Colonic mucosa (tissue), 4 donors: ENCODE measurements at regions not wholly inside any gene's neighbourhood (a gene's known extent, or its start where the extent isn't known, plus 50 kb on each side); places are given as distances from the start of the nearest gene placed in this dataset.
A peak's percentile ranks its signal among the peaks of the same experiment; 100 is the strongest.
"Not testable (repeated sequence)": the region's sequence is repeated elsewhere in the genome, so short reads cannot be mapped to it uniquely, and the experiment has no call there.

ENCODE experiments used
- DNase-seq: peaks from one replicate; pipeline ENCODE4 v3.0.0-alpha.2; 2020
- H3K27ac ChIP-seq: fragments of 200-600 bp; one replicate; pipeline ENCODE4 v1.8.0; 2021
- H3K27me3 ChIP-seq: fragments of 200-600 bp; one replicate; pipeline ENCODE4 v1.8.0; 2021
- H3K36me3 ChIP-seq: fragments of 200-600 bp; one replicate; pipeline ENCODE4 v1.8.0; 2021
- H3K4me1 ChIP-seq: fragments of 200-600 bp; one replicate; pipeline ENCODE4 v1.8.0; 2021; ENCODE audit warnings: mild to moderate bottlenecking
- H3K4me3 ChIP-seq: fragments of 200-600 bp; one replicate; pipeline ENCODE4 v1.8.0; 2021
- H3K9ac ChIP-seq, 2 donors: one replicate each; pipeline ENCODE4 v1.7.0; 2013; ENCODE audit warnings: control low read depth in 2 of 2, low read depth in 2 of 2, low read length in 2 of 2
- H3K9me3 ChIP-seq: fragments of 200-600 bp; one replicate; pipeline ENCODE4 v1.8.0; 2021
- intact Hi-C: fragments of 100-400 bp; cut with DNase I; formaldehyde crosslinking; loops from one replicate; pipeline ENCODE4 v1.14.1; 2022
- TF ChIP-seq, protein P1 (sequence below): fragments of 200-600 bp; IDR thresholded peaks from one replicate; pipeline ENCODE4 v1.8.0; 2022; ENCODE audit warnings: antibody characterized with exemption, mild to moderate bottlenecking
- donor health status: healthy.
- donor health status: DM: no; HTN: no; CAD: no.
- donor health status: DM: no; HTN: no; CAD: no.

DNA sequence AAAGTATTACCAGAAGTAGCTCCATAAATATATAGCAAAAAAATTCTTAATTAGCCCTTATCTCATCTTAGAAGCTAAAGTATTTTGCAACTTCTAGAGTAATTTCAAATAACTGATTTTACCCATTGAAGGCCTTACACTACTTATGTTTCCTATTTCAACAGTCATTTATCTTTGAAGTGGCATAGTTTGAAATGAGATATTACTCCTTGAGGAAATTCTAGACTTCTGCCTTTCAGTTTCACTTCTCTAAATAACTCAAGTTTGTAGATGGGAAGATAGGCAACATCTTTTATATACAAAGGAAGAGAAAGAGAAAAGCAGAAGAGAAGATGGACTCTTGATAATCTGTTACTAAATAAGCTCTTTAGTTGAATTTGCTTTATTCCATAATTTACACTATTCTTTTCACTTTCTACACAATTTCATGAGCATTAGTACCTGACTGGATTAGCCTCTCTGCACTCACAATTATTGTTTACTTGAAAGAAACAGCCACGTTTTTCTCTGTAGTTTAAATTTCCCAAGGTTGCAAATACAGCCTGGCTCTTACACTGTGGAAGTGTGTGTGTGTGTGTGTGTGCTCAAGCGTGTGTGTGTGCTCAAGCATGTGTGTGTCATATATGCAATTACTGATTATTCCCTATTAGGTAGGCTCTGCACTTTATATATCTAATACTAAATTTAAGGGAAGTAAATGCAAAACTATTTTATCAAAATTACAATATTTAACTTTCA, 60.6 kb upstream of the EMB start:
- no peak for DNase-seq
- H3K27ac ChIP-seq, result no peak overlapping the region

DNA sequence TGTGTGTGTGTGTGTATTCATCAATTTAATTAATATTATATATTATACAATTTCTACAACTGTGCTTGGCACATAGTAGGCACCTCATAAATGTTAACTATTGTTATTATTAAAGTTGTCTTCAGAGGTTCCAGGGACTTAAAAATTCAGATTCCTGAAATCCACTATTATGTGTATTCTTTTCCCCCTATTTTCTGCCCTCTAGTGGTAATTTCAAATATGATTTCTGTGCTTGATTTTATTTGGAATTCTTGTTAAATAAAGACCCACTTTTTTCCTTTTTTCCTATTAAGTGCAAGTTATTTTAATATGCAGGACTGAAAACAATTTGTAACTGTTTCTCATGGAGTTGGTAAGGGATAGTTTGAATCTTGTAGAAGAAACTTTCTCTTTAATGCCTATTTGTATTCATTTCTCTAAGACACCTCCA, 72.0 kb upstream of the EMB start:
- H3K4me3 ChIP-seq, H3K36me3 ChIP-seq, H3K27me3 ChIP-seq, H3K9me3 ChIP-seq, H3K4me1 ChIP-seq, H3K9ac ChIP-seq, H3K27ac ChIP-seq, DNase-seq: not testable (repeated sequence)
- intact Hi-C loops, result loop anchor here (10.0 kb wide), 1 partner anchor 242 kb away; no protein-coding TSS in a partner anchor
- TF ChIP-seq, protein P1, sequence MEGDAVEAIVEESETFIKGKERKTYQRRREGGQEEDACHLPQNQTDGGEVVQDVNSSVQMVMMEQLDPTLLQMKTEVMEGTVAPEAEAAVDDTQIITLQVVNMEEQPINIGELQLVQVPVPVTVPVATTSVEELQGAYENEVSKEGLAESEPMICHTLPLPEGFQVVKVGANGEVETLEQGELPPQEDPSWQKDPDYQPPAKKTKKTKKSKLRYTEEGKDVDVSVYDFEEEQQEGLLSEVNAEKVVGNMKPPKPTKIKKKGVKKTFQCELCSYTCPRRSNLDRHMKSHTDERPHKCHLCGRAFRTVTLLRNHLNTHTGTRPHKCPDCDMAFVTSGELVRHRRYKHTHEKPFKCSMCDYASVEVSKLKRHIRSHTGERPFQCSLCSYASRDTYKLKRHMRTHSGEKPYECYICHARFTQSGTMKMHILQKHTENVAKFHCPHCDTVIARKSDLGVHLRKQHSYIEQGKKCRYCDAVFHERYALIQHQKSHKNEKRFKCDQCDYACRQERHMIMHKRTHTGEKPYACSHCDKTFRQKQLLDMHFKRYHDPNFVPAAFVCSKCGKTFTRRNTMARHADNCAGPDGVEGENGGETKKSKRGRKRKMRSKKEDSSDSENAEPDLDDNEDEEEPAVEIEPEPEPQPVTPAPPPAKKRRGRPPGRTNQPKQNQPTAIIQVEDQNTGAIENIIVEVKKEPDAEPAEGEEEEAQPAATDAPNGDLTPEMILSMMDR, result peak; percentile 21

More for the DNA sequence above, 60.6 kb upstream of the EMB start:
- no peaks in the 10 kb centered on the region for H3K36me3 ChIP-seq
- H3K4me1 ChIP-seq, result no peaks in the 10 kb centered on the region
- no peaks in the 10 kb centered on the region for H3K27me3 ChIP-seq
- H3K9me3 ChIP-seq, result no peaks in the 10 kb centered on the region
- TF ChIP-seq, protein P1, result no peak
- no peak overlapping the region for H3K9ac ChIP-seq
- intact Hi-C loops, result no loop called here
- no peak overlapping the region for H3K4me3 ChIP-seq

DNA sequence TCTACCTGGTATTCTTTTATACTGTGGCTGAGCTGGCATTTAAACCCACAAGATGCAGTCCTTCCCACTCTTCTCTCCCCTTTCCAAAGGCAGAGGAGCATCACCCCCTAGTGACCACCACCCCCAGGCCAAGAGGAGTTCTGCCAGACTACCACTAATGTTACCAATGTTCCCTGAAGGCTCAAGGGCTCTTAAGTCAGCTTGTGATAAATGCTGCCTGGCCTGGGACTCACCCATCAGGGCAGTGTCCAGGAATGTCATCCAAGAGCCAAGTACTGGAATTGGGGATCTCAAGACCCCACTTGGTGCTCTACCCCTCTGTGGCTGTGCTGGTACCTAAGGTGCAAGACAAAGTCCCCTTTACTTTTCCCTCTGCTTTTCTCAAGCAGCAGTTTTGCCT, 80.0 kb upstream of the EMB start:
- H3K4me3 ChIP-seq, H3K9ac ChIP-seq, DNase-seq, H3K27ac ChIP-seq, H3K4me1 ChIP-seq, H3K27me3 ChIP-seq, H3K36me3 ChIP-seq, intact Hi-C loops, H3K9me3 ChIP-seq: not testable (repeated sequence)

DNA sequence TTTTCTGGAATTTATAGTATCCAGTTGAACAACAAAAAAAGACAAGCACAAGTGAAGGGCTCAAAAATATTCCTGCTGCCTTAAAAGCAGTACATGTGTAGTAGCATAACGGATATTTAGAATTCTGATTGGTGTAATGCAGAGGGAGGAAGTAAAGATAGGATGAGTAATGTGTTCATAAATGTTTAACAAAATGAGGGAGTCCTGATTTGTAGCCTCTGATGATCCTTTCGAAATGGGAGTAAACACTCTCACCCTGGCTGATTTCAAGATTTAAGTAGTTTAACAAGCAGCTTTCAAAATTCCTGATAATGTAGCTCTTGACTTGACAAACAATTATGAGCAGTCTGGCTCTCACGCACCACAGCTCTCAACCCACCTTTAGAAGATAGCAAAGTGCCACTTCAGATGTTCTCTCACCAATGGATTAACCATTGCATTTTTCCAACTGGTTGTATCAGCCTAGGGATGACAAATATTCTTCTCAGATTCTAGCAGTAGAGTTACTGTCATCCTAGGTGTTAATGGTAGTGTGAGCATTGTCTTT, 86.5 kb upstream of the EMB start:
- H3K9ac ChIP-seq, H3K4me1 ChIP-seq, intact Hi-C loops, H3K9me3 ChIP-seq, H3K27me3 ChIP-seq, H3K27ac ChIP-seq, H3K4me3 ChIP-seq, DNase-seq, H3K36me3 ChIP-seq: not testable (repeated sequence)

DNA sequence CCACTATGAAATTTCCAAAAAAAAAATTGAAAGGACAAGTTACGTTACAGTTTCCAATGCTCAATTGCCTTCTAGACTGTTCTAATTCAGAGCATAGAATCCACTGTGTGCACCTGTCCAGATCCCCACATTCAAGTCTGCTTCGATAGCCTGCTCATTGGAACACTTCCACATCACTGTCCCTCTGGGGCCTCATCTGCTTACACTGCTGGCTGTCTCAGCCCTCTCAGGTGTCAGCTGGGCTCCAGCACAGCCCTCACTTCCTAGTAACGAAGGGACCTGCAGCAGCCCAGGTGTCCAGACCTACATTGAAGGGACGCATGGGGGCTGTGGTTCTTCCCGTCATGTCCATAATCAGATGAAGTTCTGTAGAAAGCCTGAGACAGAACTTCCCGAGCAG, 94.3 kb upstream of the EMB start:
- intact Hi-C loops, result no loop called here
- TF ChIP-seq, protein P1, result no peak
- DNase-seq, result no peak

DNA sequence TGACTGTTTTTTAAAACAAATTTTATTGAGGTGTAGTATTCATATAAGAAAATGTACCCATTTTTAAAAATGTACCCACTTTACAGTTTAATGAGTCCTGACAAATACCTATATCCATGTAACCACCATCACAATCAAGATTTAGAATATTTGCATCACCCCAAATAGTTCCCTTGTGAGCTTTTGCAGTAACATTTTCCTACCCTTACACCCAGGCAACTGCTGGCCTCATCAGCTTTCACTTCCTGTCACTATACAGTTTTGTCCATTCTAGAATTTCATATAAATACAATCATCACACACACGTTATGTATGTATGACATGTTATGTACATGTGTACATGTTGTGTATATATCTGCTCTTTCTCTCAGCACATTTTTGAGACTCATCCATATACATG, 96.4 kb upstream of the EMB start:
- H3K36me3 ChIP-seq, H3K27me3 ChIP-seq, H3K27ac ChIP-seq, H3K4me1 ChIP-seq, H3K4me3 ChIP-seq, H3K9ac ChIP-seq, intact Hi-C loops, H3K9me3 ChIP-seq, DNase-seq: not testable (repeated sequence)

More for the DNA sequence above, 94.3 kb upstream of the EMB start:
- H3K9me3 ChIP-seq, result no peaks in the 10 kb centered on the region
- no peak overlapping the region for H3K27ac ChIP-seq
- no peak overlapping the region for H3K9ac ChIP-seq
- no peak overlapping the region for H3K4me3 ChIP-seq
- H3K36me3 ChIP-seq, result no peaks in the 10 kb centered on the region
- H3K27me3 ChIP-seq, result no peaks in the 10 kb centered on the region
- no peaks in the 10 kb centered on the region for H3K4me1 ChIP-seq

DNA sequence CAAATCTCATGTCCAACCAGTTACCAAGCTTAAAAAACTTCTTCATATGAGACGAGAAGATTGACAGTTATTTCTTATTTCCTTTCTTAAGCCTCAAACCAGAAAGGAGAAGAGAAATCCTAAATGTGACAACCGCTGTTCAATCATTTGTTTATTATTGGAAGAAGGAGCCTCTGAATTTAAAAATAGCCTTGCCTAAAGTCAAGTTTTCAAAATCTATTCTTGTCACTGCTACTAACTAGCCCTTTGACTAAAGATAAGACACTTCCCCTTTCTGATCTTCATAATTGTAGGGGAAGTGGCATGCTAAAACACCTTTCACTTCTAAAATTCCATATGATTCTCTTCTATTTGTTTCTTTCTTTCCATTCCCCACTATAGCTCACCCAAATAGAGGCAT, 106.2 kb upstream of the EMB start:
- H3K27ac ChIP-seq, result no peak overlapping the region
- no peak overlapping the region for H3K9ac ChIP-seq
- DNase-seq, result no peak
- no peaks in the 10 kb centered on the region for H3K4me1 ChIP-seq
- intact Hi-C loops, result no loop called here
- no peak overlapping the region for H3K4me3 ChIP-seq
- H3K9me3 ChIP-seq, result no peaks in the 10 kb centered on the region
- H3K36me3 ChIP-seq, result no peaks in the 10 kb centered on the region
- TF ChIP-seq, protein P1, result no peak
- no peaks in the 10 kb centered on the region for H3K27me3 ChIP-seq
